Fibroblast of the aortic adventitia (primary cell): ENCODE measurements at regions not wholly inside any gene's neighbourhood (a gene's known extent, or its start where the extent isn't known, plus 50 kb on each side); places are given as distances from the start of the nearest gene placed in this dataset.
"Not testable (repeated sequence)": the region's sequence is repeated elsewhere in the genome, so short reads cannot be mapped to it uniquely, and the experiment has no call there.

Experiments
- DNase-seq: peaks from one replicate; pipeline ENCODE4 v3.0.0-alpha.2; 2010; ENCODE audit warnings: low read depth
- H3K4me3 ChIP-seq: 2 replicates; pipeline ENCODE4 v1.5.1; 2011; ENCODE audit warnings: low read depth, mild to moderate bottlenecking, control low read depth, low read length, moderate library complexity
- CTCF ChIP-seq: IDR thresholded peaks from 2 replicates; pipeline ENCODE4 v1.5.1; 2011; ENCODE audit warnings: mild to moderate bottlenecking, low read length, control low read depth, inconsistent platforms; ENCODE audit not compliant: insufficient read depth

GRCh38 chr15:96142498-96142897 lies 188.0 kb upstream of the NR2F2 start:
- peak; percentile 27 for DNase-seq
- TF ChIP-seq CTCF = no peak
- no peak overlapping the region for H3K4me3 ChIP-seq

- no peak for DNase-seq
- H3K4me3 ChIP-seq = no peak overlapping the region
- no peak for TF ChIP-seq CTCF
Measured at GRCh38 chr15:96144734-96145133, 185.8 kb upstream of the NR2F2 start.

DNA sequence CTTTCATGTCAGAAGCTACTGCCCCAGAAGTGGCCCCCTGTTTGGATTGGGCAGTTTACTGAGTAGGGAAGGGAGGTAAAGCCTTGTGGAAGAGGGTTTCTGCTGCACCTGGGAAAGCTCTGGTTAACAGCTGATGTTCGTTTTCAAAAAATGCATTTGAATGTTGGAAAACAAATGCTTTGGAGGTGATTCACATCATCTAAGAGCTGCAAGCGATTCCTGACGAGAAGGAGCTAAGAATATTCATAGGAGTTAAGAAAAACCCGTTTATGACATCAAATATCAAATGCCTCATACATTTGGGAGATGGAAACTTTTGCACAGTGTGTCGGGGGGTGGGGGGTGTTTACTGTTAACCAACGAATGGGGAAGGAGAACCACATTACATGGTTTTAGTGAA lies 183.8 kb upstream of the NR2F2 start:
- TF ChIP-seq CTCF = no peak
- no peak for DNase-seq
- no peak overlapping the region for H3K4me3 ChIP-seq

DNA sequence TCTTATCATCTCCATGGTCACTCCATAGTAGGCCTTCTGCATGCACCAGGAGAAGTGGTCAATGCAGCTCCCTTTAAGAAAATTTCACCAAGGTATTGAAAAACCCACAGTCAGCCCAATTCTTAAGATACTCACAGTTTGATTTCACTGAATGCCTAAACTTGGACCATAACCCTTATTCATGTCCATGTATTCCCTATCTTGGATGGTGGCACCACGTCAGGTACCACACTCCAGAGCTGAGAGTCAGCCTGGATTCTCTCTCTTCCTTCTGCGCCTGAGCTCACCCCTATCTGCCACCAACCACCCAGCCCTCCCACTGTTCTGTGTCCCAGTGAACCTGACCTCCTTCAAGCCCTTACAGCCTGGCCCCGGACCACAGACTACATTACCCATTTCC lies 183.2 kb upstream of the NR2F2 start:
- no peak overlapping the region for H3K4me3 ChIP-seq
- TF ChIP-seq CTCF = no peak
- DNase-seq = no peak

- DNase-seq = no peak
- TF ChIP-seq CTCF = no peak
- H3K4me3 ChIP-seq = no peak overlapping the region
Measured at GRCh38 chr15:96150254-96150653, 180.2 kb upstream of the NR2F2 start.

DNA sequence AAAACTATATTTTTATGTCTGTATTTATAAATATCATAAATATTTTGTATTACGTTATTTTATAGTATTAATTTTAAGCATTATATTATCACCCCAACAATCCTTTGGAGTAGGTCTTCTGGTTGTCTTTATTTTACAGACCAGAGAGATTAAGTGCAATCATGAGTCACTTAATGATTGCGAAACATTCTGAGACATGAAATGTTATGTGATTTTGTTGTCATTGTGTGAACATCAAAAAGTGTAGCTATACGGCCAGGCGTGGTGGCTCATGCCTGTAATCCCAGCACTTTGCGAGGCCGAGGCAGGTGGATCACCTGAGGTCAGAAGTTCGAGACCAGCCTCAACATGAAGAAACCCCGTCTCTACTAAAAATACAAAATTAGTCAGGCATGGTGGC lies 178.8 kb upstream of the NR2F2 start:
- H3K4me3 ChIP-seq = not testable (repeated sequence)
- peak; percentile 60 for DNase-seq

- no peak overlapping the region for H3K4me3 ChIP-seq
- DNase-seq = no peak
- TF ChIP-seq CTCF = no peak
Measured at GRCh38 chr15:96153929-96154328, 176.6 kb upstream of the NR2F2 start.
